ENCODE measurements at regions not wholly inside any gene's neighbourhood (a gene's known extent, or its start where the extent isn't known, plus 50 kb on each side); places are given as distances from the start of the nearest gene placed in this dataset.

- no peak for ATAC-seq (ENCODE audit: low FRiP score in 2 of 2)
- WGBS, 2 donors, result 43 to 47% methylated on average over 5 of the region's 5 CpGs
These were observed 1111.6 kb upstream of the SORCS1 start for GRCh38 chr10:108275895-108276685.

GRCh38 chr10:108260383-108260906 lies 1095.9 kb upstream of the SORCS1 start:
- H3K27ac ChIP-seq, result no peak overlapping the region
- H3K36me3 ChIP-seq, result no peaks in the 10 kb centered on the region
- ATAC-seq (ENCODE audit: low FRiP score in 2 of 2) (no peak), DNase-seq (no peak)
- TF ChIP-seq POLR2A (IDR thresholded peaks at IDR 0.05) (no peak), CTCF (IDR thresholded peaks at IDR 0.05) (no peak), EP300 (IDR thresholded peaks at IDR 0.05) (no peak), POLR2AphosphoS5 (IDR thresholded peaks at IDR 0.05) (no peak)
- H3K9me3 ChIP-seq, result no peaks in the 10 kb centered on the region
- no peaks in the 10 kb centered on the region for H3K27me3 ChIP-seq
- H3K4me1 ChIP-seq, result no peaks in the 10 kb centered on the region
- H3K4me3 ChIP-seq, result no peak overlapping the region
- 66 to 73% methylated on average over 3 of the region's 3 CpGs for WGBS, 2 donors

More at GRCh38 chr10:108275895-108276685, 1111.6 kb upstream of the SORCS1 start:
- no peaks in the 10 kb centered on the region for H3K27me3 ChIP-seq
- H3K9me3 ChIP-seq, result peaks cover 0 to 4% (median 0%) of the 10 kb centered on the region in 4 donors
- no peaks in the 10 kb centered on the region for H3K36me3 ChIP-seq
- no peak overlapping the region for H3K4me3 ChIP-seq
- no peaks in the 10 kb centered on the region for H3K4me1 ChIP-seq
- no peak overlapping the region for H3K27ac ChIP-seq
- TF ChIP-seq CTCF (IDR thresholded peaks at IDR 0.05), result no peak
- no peak for TF ChIP-seq POLR2A (IDR thresholded peaks at IDR 0.05)
- TF ChIP-seq EP300 (IDR thresholded peaks at IDR 0.05), result no peak
- no peak for TF ChIP-seq POLR2AphosphoS5 (IDR thresholded peaks at IDR 0.05)
- no peak for DNase-seq

- H3K4me1 ChIP-seq, result no peaks in the 10 kb centered on the region
- WGBS, 2 donors, result 85 to 96% methylated on average over 1 of the region's 1 CpG
- TF ChIP-seq CTCF (IDR thresholded peaks at IDR 0.05) (no peak), POLR2AphosphoS5 (IDR thresholded peaks at IDR 0.05) (no peak), EP300 (IDR thresholded peaks at IDR 0.05) (no peak), POLR2A (IDR thresholded peaks at IDR 0.05) (no peak)
- H3K9me3 ChIP-seq, result no peaks in the 10 kb centered on the region
- no peaks in the 10 kb centered on the region for H3K36me3 ChIP-seq
- no peak for ATAC-seq (ENCODE audit: low FRiP score in 2 of 2)
- H3K27me3 ChIP-seq, result no peaks in the 10 kb centered on the region
- H3K27ac ChIP-seq, result no peak overlapping the region
- no peak overlapping the region for H3K4me3 ChIP-seq
- DNase-seq, result no peak
These were observed 1089.6 kb upstream of the SORCS1 start for GRCh38 chr10:108254089-108254488.

- no peak for DNase-seq
- no peak for ATAC-seq (ENCODE audit: low FRiP score in 2 of 2)
- Histone ChIP-seq H3K4me3 (no peak overlapping the region), H3K27ac (no peak overlapping the region), H3K36me3 (no peaks in the 10 kb centered on the region), H3K9me3 (no peaks in the 10 kb centered on the region), H3K27me3 (no peaks in the 10 kb centered on the region), H3K4me1 (no peaks in the 10 kb centered on the region)
- no peak for TF ChIP-seq POLR2A (IDR thresholded peaks at IDR 0.05)
- TF ChIP-seq CTCF (IDR thresholded peaks at IDR 0.05), result no peak
- no peak for TF ChIP-seq EP300 (IDR thresholded peaks at IDR 0.05)
These were observed 1088.3 kb upstream of the SORCS1 start for GRCh38 chr10:108252771-108253170.

All from upper lobe of left lung (tissue), 6 donors.